Adrenal gland (tissue), 5 donors: ENCODE measurements at regions not wholly inside any gene's neighbourhood (a gene's known extent, or its start where the extent isn't known, plus 50 kb on each side); places are given as distances from the start of the nearest gene placed in this dataset.

ENCODE experiments used
- CTCF ChIP-seq, 6 experiments: fragments of 450-650 bp in 4 of 6; fragments of 200-600 bp in 2 of 6; sonication (generic) in 1 of 6; IDR thresholded peaks; 1 replicate in 5 of 6; 2 replicates in 1 of 6; pipeline versions ENCODE4 v1.5.1 to v1.8.0; 2016 to 2021; ENCODE audit warnings: antibody characterized with exemption in 6 of 6, mild to moderate bottlenecking in 2 of 6, moderate library complexity in 1 of 6
- POLR2A ChIP-seq, 2 donors: fragments of 450-650 bp; IDR thresholded peaks; one replicate each; pipeline ENCODE4 v1.6.1; 2017; ENCODE audit warnings: antibody characterized with exemption in 2 of 2, mild to moderate bottlenecking in 2 of 2, moderate library complexity in 1 of 2
- donor health status: DM: no; HTN: no; CAD: no.

- TF ChIP-seq CTCF (IDR thresholded peaks at IDR 0.05) (no peak), POLR2A (IDR thresholded peaks at IDR 0.05) (no peak)
These were observed 335.0 kb upstream of the C16orf82 start for GRCh38 chr16:26731729-26732128.
